Astrocyte (in vitro differentiated cells and primary cell): ENCODE measurements at regions not wholly inside any gene's neighbourhood (a gene's known extent, or its start where the extent isn't known, plus 50 kb on each side); places are given as distances from the start of the nearest gene placed in this dataset.

Experiments
- DNase-seq: peaks from one replicate; pipeline ENCODE4 v3.0.0-alpha.2; 2010; ENCODE audit warnings: low read depth
- FAIRE-seq: peaks from 2 replicates; lab custom pipeline; 2011; peaks lifted over from hg19 to GRCh38; lab: Jason Lieb, UNC
- H2AFZ ChIP-seq: 2 replicates; pipeline ENCODE4 v1.6.0; 2012; ENCODE audit warnings: low read depth, low read length, inconsistent platforms
- H3K27ac ChIP-seq: 2 replicates; pipeline ENCODE4 v1.5.1; 2011; ENCODE audit warnings: low read depth, low read length, inconsistent platforms
- H3K27me3 ChIP-seq: 2 replicates; pipeline ENCODE4 v1.6.0; 2011; ENCODE audit warnings: low read length, inconsistent platforms; ENCODE audit not compliant: insufficient read depth
- H3K36me3 ChIP-seq: 2 replicates; pipeline ENCODE4 v1.5.1; 2011; ENCODE audit warnings: low read length, inconsistent platforms; ENCODE audit not compliant: insufficient read depth
- H3K4me1 ChIP-seq: 2 replicates; pipeline ENCODE4 v1.5.1; 2011; ENCODE audit warnings: low read length, inconsistent platforms; ENCODE audit not compliant: insufficient read depth
- H3K4me2 ChIP-seq: 2 replicates; pipeline ENCODE4 v1.6.0; 2012; ENCODE audit warnings: low read length, inconsistent platforms
- H3K4me3 ChIP-seq: 2 replicates; pipeline ENCODE4 v1.5.1; 2011; ENCODE audit warnings: low read depth, mild to moderate bottlenecking, low read length, inconsistent platforms; ENCODE audit not compliant: insufficient read depth
- H3K79me2 ChIP-seq: 2 replicates; pipeline ENCODE4 v1.6.0; 2012; ENCODE audit warnings: mild to moderate bottlenecking, low read length, inconsistent platforms; ENCODE audit not compliant: insufficient read depth
- H3K9ac ChIP-seq: 2 replicates; pipeline ENCODE4 v1.6.0; 2012; ENCODE audit warnings: mild to moderate bottlenecking, low read length, inconsistent platforms
- H3K9me3 ChIP-seq: 2 replicates; pipeline ENCODE4 v1.5.1; 2012; ENCODE audit warnings: low read depth, mild to moderate bottlenecking, low read length, inconsistent platforms; ENCODE audit not compliant: insufficient read depth
- H4K20me1 ChIP-seq: 2 replicates; pipeline ENCODE4 v1.6.0; 2012; ENCODE audit warnings: low read length, inconsistent platforms; ENCODE audit not compliant: insufficient read depth
- H3K27ac Mint-ChIP-seq: one replicate; pipeline ENCODE4 v1.8.0; 2021; ENCODE audit warnings: mild to moderate bottlenecking, mixed read lengths; ENCODE audit not compliant: unreplicated experiment
- H3K27me3 Mint-ChIP-seq: one replicate; pipeline ENCODE4 v1.8.0; 2021; ENCODE audit warnings: low read depth, mixed read lengths; ENCODE audit not compliant: unreplicated experiment
- H3K36me3 Mint-ChIP-seq: one replicate; pipeline ENCODE4 v1.8.0; 2021; ENCODE audit warnings: low read depth, mixed read lengths; ENCODE audit not compliant: unreplicated experiment
- H3K4me1 Mint-ChIP-seq: one replicate; pipeline ENCODE4 v1.8.0; 2021; ENCODE audit warnings: low read depth, mixed read lengths; ENCODE audit not compliant: unreplicated experiment
- H3K4me3 Mint-ChIP-seq: one replicate; pipeline ENCODE4 v1.8.0; 2021; ENCODE audit warnings: mild to moderate bottlenecking, moderate library complexity, mixed read lengths; ENCODE audit not compliant: unreplicated experiment
- H3K9me3 Mint-ChIP-seq: one replicate; pipeline ENCODE4 v1.8.0; 2021; ENCODE audit warnings: mild to moderate bottlenecking, mixed read lengths; ENCODE audit not compliant: unreplicated experiment
- EZH2 ChIP-seq: IDR thresholded peaks from 2 replicates; pipeline ENCODE4 v1.6.1; 2012; ENCODE audit warnings: mild to moderate bottlenecking, low read length, inconsistent platforms; ENCODE audit not compliant: insufficient read depth
- TF ChIP-seq, protein P1 (sequence below): IDR thresholded peaks from 2 replicates; pipeline ENCODE4 v1.5.1; 2011; ENCODE audit warnings: low read depth, mild to moderate bottlenecking, inconsistent platforms, low read length, moderate library complexity; ENCODE audit not compliant: insufficient read depth

DNA sequence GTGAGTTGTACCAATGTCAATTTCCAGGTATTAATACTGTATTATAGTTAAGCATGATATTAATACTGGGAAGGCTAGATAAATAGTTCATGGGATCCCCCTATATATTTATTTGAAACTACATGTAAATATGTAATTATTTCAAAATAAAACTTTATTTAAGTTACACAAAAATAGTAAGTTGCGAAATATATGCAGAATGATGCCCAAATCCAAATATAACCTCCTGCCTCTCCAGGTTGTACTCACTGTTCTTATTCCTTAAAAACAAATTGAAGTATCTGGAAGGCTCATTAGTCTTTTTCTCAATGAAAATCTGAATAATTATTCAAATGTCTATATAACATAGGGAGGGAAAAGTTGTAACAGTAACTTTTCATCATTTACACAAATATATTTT lies 161.9 kb upstream of the DEFB112 start:
- H3K36me3 ChIP-seq = no peaks in the 10 kb centered on the region
- H3K4me1 ChIP-seq = no peaks in the 10 kb centered on the region
- no peaks in the 10 kb centered on the region for H3K36me3 Mint-ChIP-seq
- H3K4me1 Mint-ChIP-seq = no peaks in the 10 kb centered on the region
- H4K20me1 ChIP-seq = no peaks in the 10 kb centered on the region
- DNase-seq = no peak
- H3K27me3 ChIP-seq = no peaks in the 10 kb centered on the region
- no peaks in the 10 kb centered on the region for H3K27me3 Mint-ChIP-seq
- FAIRE-seq = no peak
- H3K4me3 Mint-ChIP-seq = no peak overlapping the region
- H3K27ac Mint-ChIP-seq = no peak overlapping the region
- H3K4me2 ChIP-seq = no peak overlapping the region
- no peak for TF ChIP-seq EZH2
- no peak overlapping the region for H3K27ac ChIP-seq
- H3K9ac ChIP-seq = no peak overlapping the region
- no peak overlapping the region for H2AFZ ChIP-seq
- H3K9me3 Mint-ChIP-seq = no peaks in the 10 kb centered on the region
- H3K79me2 ChIP-seq = no peaks in the 10 kb centered on the region
- H3K4me3 ChIP-seq = no peak overlapping the region
- no peaks in the 10 kb centered on the region for H3K9me3 ChIP-seq

DNA sequence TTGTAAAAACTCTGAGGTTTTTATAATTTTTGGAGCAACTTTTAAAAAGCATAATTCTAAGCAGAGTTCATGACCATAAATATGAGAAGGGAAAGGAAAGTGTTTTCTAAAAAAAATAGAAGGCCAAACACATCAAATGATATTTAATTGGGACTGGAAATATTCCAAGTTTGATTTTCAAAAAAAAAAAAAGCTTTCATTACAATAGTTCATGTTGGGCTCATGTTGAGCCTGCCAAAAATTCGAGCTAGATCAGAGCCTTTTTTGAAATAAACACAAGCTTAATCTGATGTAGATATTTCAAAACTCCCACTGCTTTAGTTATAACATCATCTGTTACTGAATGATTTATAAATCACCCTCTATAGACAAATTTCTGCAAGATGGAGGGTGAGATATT lies 163.4 kb upstream of the DEFB112 start:
- no peak overlapping the region for H3K4me2 ChIP-seq
- H3K27ac Mint-ChIP-seq = no peak overlapping the region

DNA sequence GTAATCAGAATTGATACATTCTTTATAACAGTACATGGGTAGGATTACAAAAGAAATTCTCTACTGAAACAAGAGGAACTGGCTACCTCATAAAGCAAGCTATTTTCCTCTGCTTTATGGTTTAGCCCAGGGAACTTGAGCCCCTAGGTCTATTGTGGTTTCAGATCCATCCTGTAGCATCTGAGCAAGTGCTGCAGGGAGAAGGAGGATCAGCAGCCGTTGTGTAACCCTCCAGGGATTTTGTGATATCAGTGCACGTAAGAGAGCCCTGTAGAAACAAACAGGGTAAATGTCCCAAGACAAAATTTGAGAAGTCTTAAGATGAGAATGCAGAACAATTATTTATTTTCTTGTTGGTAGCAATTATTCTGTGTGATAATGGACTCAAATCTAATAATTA lies 165.2 kb upstream of the DEFB112 start:
- H3K36me3 Mint-ChIP-seq = no peaks in the 10 kb centered on the region
- no peak for DNase-seq
- H3K27ac Mint-ChIP-seq = no peak overlapping the region
- no peaks in the 10 kb centered on the region for H3K4me1 Mint-ChIP-seq
- H3K27me3 Mint-ChIP-seq = no peaks in the 10 kb centered on the region
- no peaks in the 10 kb centered on the region for H4K20me1 ChIP-seq
- H3K4me3 Mint-ChIP-seq = no peak overlapping the region
- H2AFZ ChIP-seq = no peak overlapping the region
- H3K9ac ChIP-seq = no peak overlapping the region
- FAIRE-seq = no peak
- H3K9me3 Mint-ChIP-seq = no peaks in the 10 kb centered on the region
- H3K4me3 ChIP-seq = no peak overlapping the region
- no peaks in the 10 kb centered on the region for H3K4me1 ChIP-seq
- H3K27me3 ChIP-seq = no peaks in the 10 kb centered on the region
- no peaks in the 10 kb centered on the region for H3K79me2 ChIP-seq
- no peaks in the 10 kb centered on the region for H3K36me3 ChIP-seq
- H3K9me3 ChIP-seq = no peaks in the 10 kb centered on the region
- H3K27ac ChIP-seq = no peak overlapping the region
- no peak overlapping the region for H3K4me2 ChIP-seq
- no peak for TF ChIP-seq EZH2
- TF ChIP-seq, protein P1, sequence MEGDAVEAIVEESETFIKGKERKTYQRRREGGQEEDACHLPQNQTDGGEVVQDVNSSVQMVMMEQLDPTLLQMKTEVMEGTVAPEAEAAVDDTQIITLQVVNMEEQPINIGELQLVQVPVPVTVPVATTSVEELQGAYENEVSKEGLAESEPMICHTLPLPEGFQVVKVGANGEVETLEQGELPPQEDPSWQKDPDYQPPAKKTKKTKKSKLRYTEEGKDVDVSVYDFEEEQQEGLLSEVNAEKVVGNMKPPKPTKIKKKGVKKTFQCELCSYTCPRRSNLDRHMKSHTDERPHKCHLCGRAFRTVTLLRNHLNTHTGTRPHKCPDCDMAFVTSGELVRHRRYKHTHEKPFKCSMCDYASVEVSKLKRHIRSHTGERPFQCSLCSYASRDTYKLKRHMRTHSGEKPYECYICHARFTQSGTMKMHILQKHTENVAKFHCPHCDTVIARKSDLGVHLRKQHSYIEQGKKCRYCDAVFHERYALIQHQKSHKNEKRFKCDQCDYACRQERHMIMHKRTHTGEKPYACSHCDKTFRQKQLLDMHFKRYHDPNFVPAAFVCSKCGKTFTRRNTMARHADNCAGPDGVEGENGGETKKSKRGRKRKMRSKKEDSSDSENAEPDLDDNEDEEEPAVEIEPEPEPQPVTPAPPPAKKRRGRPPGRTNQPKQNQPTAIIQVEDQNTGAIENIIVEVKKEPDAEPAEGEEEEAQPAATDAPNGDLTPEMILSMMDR = no peak

More for the DNA sequence above, 163.4 kb upstream of the DEFB112 start:
- no peaks in the 10 kb centered on the region for H3K27me3 Mint-ChIP-seq
- Histone ChIP-seq H3K27ac (no peak overlapping the region), H3K36me3 (no peaks in the 10 kb centered on the region), H3K4me3 (no peak overlapping the region), H3K79me2 (no peaks in the 10 kb centered on the region), H3K27me3 (no peaks in the 10 kb centered on the region), H3K9ac (no peak overlapping the region), H3K9me3 (no peaks in the 10 kb centered on the region), H4K20me1 (no peaks in the 10 kb centered on the region), H2AFZ (no peak overlapping the region), H3K4me1 (no peaks in the 10 kb centered on the region)
- no peaks in the 10 kb centered on the region for H3K36me3 Mint-ChIP-seq
- no peak for TF ChIP-seq EZH2
- TF ChIP-seq, protein P1 = no peak
- H3K9me3 Mint-ChIP-seq = no peaks in the 10 kb centered on the region
- DNase-seq = no peak
- no peak for FAIRE-seq
- no peaks in the 10 kb centered on the region for H3K4me1 Mint-ChIP-seq
- no peak overlapping the region for H3K4me3 Mint-ChIP-seq
